ENCODE measurements at regions not wholly inside any gene's neighbourhood (a gene's known extent, or its start where the extent isn't known, plus 50 kb on each side); places are given as distances from the start of the nearest gene placed in this dataset.

GRCh38 chr21:39011911-39012310 lies 171.3 kb downstream of the PSMG1 start:
- H3K4me3 Mint-ChIP-seq = no peak overlapping the region
- no peaks in the 10 kb centered on the region; the same call in 2 of the 3 replicates for H3K36me3 Mint-ChIP-seq (ENCODE audit: low read depth)
- H4K20me1 ChIP-seq (replicated peaks; ENCODE audit: insufficient read depth) = no peaks in the 10 kb centered on the region
- peaks cover 9% of the 10 kb centered on the region for H3K4me1 Mint-ChIP-seq
- no peak for ATAC-seq
- TF ChIP-seq POLR2AphosphoS5 (IDR thresholded peaks at IDR 0.05; ENCODE audit: low read depth) = no peak
- no peak for TF ChIP-seq NANOG (IDR thresholded peaks at IDR 0.05; ENCODE audit: borderline replicate concordance)
- no peak for TF ChIP-seq ZNF114 (CRISPR knock-in tag; IDR thresholded peaks at IDR 0.05)
- TF ChIP-seq, protein P1, sequence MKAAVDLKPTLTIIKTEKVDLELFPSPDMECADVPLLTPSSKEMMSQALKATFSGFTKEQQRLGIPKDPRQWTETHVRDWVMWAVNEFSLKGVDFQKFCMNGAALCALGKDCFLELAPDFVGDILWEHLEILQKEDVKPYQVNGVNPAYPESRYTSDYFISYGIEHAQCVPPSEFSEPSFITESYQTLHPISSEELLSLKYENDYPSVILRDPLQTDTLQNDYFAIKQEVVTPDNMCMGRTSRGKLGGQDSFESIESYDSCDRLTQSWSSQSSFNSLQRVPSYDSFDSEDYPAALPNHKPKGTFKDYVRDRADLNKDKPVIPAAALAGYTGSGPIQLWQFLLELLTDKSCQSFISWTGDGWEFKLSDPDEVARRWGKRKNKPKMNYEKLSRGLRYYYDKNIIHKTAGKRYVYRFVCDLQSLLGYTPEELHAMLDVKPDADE (IDR thresholded peaks at IDR 0.05) = no peak
- TF ChIP-seq, protein P2, sequence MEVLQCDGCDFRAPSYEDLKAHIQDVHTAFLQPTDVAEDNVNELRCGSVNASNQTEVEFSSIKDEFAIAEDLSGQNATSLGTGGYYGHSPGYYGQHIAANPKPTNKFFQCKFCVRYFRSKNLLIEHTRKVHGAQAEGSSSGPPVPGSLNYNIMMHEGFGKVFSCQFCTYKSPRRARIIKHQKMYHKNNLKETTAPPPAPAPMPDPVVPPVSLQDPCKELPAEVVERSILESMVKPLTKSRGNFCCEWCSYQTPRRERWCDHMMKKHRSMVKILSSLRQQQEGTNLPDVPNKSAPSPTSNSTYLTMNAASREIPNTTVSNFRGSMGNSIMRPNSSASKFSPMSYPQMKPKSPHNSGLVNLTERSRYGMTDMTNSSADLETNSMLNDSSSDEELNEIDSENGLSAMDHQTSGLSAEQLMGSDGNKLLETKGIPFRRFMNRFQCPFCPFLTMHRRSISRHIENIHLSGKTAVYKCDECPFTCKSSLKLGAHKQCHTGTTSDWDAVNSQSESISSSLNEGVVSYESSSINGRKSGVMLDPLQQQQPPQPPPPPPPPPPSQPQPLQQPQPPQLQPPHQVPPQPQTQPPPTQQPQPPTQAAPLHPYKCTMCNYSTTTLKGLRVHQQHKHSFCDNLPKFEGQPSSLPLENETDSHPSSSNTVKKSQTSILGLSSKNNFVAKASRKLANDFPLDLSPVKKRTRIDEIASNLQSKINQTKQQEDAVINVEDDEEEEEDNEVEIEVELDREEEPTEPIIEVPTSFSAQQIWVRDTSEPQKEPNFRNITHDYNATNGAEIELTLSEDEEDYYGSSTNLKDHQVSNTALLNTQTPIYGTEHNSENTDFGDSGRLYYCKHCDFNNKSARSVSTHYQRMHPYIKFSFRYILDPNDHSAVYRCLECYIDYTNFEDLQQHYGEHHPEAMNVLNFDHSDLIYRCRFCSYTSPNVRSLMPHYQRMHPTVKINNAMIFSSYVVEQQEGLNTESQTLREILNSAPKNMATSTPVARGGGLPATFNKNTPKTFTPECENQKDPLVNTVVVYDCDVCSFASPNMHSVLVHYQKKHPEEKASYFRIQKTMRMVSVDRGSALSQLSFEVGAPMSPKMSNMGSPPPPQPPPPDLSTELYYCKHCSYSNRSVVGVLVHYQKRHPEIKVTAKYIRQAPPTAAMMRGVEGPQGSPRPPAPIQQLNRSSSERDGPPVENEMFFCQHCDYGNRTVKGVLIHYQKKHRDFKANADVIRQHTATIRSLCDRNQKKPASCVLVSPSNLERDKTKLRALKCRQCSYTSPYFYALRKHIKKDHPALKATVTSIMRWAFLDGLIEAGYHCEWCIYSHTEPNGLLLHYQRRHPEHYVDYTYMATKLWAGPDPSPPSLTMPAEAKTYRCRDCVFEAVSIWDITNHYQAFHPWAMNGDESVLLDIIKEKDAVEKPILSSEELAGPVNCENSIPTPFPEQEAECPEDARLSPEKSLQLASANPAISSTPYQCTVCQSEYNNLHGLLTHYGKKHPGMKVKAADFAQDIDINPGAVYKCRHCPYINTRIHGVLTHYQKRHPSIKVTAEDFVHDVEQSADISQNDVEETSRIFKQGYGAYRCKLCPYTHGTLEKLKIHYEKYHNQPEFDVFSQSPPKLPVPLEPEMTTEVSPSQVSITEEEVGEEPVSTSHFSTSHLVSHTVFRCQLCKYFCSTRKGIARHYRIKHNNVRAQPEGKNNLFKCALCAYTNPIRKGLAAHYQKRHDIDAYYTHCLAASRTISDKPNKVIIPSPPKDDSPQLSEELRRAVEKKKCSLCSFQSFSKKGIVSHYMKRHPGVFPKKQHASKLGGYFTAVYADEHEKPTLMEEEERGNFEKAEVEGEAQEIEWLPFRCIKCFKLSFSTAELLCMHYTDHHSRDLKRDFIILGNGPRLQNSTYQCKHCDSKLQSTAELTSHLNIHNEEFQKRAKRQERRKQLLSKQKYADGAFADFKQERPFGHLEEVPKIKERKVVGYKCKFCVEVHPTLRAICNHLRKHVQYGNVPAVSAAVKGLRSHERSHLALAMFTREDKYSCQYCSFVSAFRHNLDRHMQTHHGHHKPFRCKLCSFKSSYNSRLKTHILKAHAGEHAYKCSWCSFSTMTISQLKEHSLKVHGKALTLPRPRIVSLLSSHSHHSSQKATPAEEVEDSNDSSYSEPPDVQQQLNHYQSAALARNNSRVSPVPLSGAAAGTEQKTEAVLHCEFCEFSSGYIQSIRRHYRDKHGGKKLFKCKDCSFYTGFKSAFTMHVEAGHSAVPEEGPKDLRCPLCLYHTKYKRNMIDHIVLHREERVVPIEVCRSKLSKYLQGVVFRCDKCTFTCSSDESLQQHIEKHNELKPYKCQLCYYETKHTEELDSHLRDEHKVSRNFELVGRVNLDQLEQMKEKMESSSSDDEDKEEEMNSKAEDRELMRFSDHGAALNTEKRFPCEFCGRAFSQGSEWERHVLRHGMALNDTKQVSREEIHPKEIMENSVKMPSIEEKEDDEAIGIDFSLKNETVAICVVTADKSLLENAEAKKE (CRISPR knock-in tag; IDR thresholded peaks at IDR 0.05) = no peak
- TF ChIP-seq ZNF331 (CRISPR knock-in tag; IDR thresholded peaks at IDR 0.05; ENCODE audit: low read depth) = no peak
- H3K4me2 ChIP-seq = no peak overlapping the region
- no peak overlapping the region for H2AFZ ChIP-seq
- no peaks in the 10 kb centered on the region for H3K27me3 ChIP-seq (ENCODE audit: insufficient read depth)
- H3K27ac Mint-ChIP-seq = no peak overlapping the region
- H3K79me2 ChIP-seq (replicated peaks; ENCODE audit: insufficient read depth) = no peaks in the 10 kb centered on the region
- DNase-seq (ENCODE audit: low spot score) = no peak
- no peaks in the 10 kb centered on the region for H3F3A ChIP-seq (replicated peaks; ENCODE audit: low read depth)
- H3K27me3 Mint-ChIP-seq (ENCODE audit: insufficient read depth, low read depth, poor library complexity) = peaks cover 3% of the 10 kb centered on the region
- no peak overlapping the region for H3K4me3 ChIP-seq
- peaks cover 4% of the 10 kb centered on the region for H3K4me1 ChIP-seq (ENCODE audit: insufficient read depth)
- H3K9me2 ChIP-seq (ENCODE audit: insufficient read depth) = no peaks in the 10 kb centered on the region
- no peaks in the 10 kb centered on the region for H3K36me3 ChIP-seq (ENCODE audit: insufficient read depth)
- no peak overlapping the region for H3K27ac ChIP-seq (ENCODE audit: low read depth)
- no peaks in the 10 kb centered on the region for H3K9me3 Mint-ChIP-seq
